MM.1S (cell line): ENCODE measurements at regions not wholly inside any gene's neighbourhood (a gene's known extent, or its start where the extent isn't known, plus 50 kb on each side); places are given as distances from the start of the nearest gene placed in this dataset.

Experiments
- DNase-seq: peaks from one replicate; pipeline ENCODE4 v3.0.0-alpha.2; 2015
- H2AFZ ChIP-seq: fragments of 300-600 bp; sonication (generic); 2 replicates; pipeline ENCODE4 v1.6.0; 2016; ENCODE audit warnings: antibody characterized with exemption, low read length
- H3F3A ChIP-seq: fragments of 300-600 bp; sonication (generic); 2 replicates; pipeline ENCODE4 v1.6.1; 2016; ENCODE audit warnings: mild to moderate bottlenecking, antibody characterized with exemption, low read length, moderate library complexity, mixed read lengths; ENCODE audit not compliant: insufficient read depth
- H3K27ac ChIP-seq: fragments of 300-600 bp; sonication (generic); 2 replicates; pipeline ENCODE4 v1.5.1; 2016; ENCODE audit warnings: mild to moderate bottlenecking, low read length
- H3K27me3 ChIP-seq: fragments of 300-600 bp; sonication (generic); replicated peaks from 2 replicates; pipeline ENCODE4 v1.6.0; 2016; ENCODE audit warnings: low read length; ENCODE audit not compliant: insufficient read depth
- H3K36me3 ChIP-seq: fragments of 300-600 bp; sonication (generic); replicated peaks from 2 replicates; pipeline ENCODE4 v1.6.1; 2016; ENCODE audit warnings: mild to moderate bottlenecking, low read length, mixed read lengths; ENCODE audit not compliant: insufficient read depth
- H3K4me1 ChIP-seq: fragments of 300-600 bp; sonication (generic); 2 replicates; pipeline ENCODE4 v1.6.1; 2016; ENCODE audit warnings: low read length, mixed read lengths
- H3K4me2 ChIP-seq: fragments of 300-600 bp; sonication (generic); 2 replicates; pipeline ENCODE4 v1.6.0; 2016; ENCODE audit warnings: low read depth, low read length
- H3K4me3 ChIP-seq: fragments of 300-600 bp; sonication (generic); 2 replicates; pipeline ENCODE4 v1.5.1; 2016; ENCODE audit warnings: low read length, mixed read lengths
- H3K79me2 ChIP-seq: fragments of 300-600 bp; sonication (generic); 2 replicates; pipeline ENCODE4 v1.6.1; 2016; ENCODE audit warnings: mixed run types, low read length, mixed read lengths
- H3K9ac ChIP-seq: fragments of 300-600 bp; sonication (generic); 2 replicates; pipeline ENCODE4 v1.6.1; 2016; ENCODE audit warnings: low read length, mixed read lengths
- H3K9me2 ChIP-seq: fragments of 300-600 bp; sonication (generic); replicated peaks from 2 replicates; pipeline ENCODE4 v1.6.1; 2016; ENCODE audit warnings: mild to moderate bottlenecking, low read length, mixed read lengths; ENCODE audit not compliant: insufficient read depth
- H3K9me3 ChIP-seq: fragments of 300-600 bp; sonication (generic); replicated peaks from 2 replicates; pipeline ENCODE4 v1.6.1; 2016; ENCODE audit warnings: mild to moderate bottlenecking, low read length, mixed read lengths; ENCODE audit not compliant: insufficient read depth
- H4K20me1 ChIP-seq: fragments of 300-600 bp; sonication (generic); 2 replicates; pipeline ENCODE4 v1.6.1; 2016; ENCODE audit warnings: mild to moderate bottlenecking, low read length, moderate library complexity, mixed read lengths; ENCODE audit not compliant: insufficient read depth
- CTCF ChIP-seq: fragments of 300-600 bp; sonication (generic); IDR thresholded peaks from 2 replicates; pipeline ENCODE4 v1.5.1; 2016; ENCODE audit warnings: antibody characterized with exemption, low read length, mixed read lengths
- EZH2 ChIP-seq: fragments of 300-600 bp; sonication (generic); optimal IDR thresholded peaks from 2 replicates; pipeline ENCODE3; 2017; ENCODE audit warnings: low read depth, mild to moderate bottlenecking, antibody characterized with exemption, low read length, mixed read lengths
- EZH2phosphoT487 ChIP-seq: fragments of 300-600 bp; sonication (generic); IDR thresholded peaks from 2 replicates; pipeline ENCODE4 v1.6.1; 2018; ENCODE audit warnings: antibody characterized with exemption, low read length

DNA sequence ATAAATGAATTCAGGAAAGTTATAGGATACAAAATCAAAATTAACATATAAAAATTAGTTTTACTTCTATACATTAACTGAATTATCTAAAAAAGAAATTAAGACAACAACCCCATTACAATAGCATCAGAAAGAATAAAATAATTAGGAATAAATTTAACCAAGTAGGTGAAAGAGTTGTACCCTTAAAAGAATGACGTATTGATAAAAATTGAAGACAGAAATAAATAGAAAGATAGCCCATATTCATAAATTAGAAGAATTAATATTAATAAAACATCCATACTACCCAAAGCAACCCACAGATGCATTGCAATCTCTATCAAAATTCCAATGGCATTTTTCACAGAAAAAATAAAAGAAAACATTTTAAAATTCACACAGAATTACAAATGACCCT is 242.8 kb downstream of the MMUT start:
- no peak for DNase-seq
- Histone ChIP-seq H3K9me2 (no peaks in the 10 kb centered on the region), H3K9me3 (no peaks in the 10 kb centered on the region), H2AFZ (no peak overlapping the region), H3K36me3 (no peaks in the 10 kb centered on the region), H4K20me1 (no peaks in the 10 kb centered on the region), H3K79me2 (no peaks in the 10 kb centered on the region), H3K9ac (no peak overlapping the region), H3K4me2 (no peak overlapping the region), H3K27me3 (no peaks in the 10 kb centered on the region), H3F3A (no peaks in the 10 kb centered on the region), H3K4me1 (no peaks in the 10 kb centered on the region), H3K27ac (no peak overlapping the region), H3K4me3 (no peak overlapping the region)
- no peak for TF ChIP-seq EZH2phosphoT487
- TF ChIP-seq CTCF: no peak
- TF ChIP-seq EZH2: no peak

DNA sequence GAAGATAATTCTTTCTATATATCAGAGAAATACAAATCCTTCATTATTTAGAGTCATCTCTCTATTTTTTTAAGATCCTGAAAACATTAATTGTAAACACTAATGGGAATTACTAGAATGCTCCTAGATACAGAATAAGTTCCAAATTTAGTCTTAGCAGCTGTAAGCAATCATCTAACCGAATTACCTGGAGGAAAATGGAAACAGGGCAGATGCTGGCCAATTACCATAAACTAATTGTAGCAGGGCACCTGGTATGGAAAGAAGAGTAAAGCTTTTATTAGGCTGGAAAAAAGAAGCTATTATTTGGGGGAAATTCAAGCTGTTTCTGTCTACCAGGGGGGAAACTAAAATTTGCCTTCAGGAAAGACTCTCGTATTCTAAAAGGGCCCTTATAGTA is 257.5 kb downstream of the MMUT start:
- Histone ChIP-seq H3K36me3 (no peaks in the 10 kb centered on the region), H3K4me3 (no peak overlapping the region), H3K79me2 (no peaks in the 10 kb centered on the region), H3K9me3 (no peaks in the 10 kb centered on the region), H4K20me1 (no peaks in the 10 kb centered on the region), H3K27ac (no peak overlapping the region), H3K9me2 (no peaks in the 10 kb centered on the region), H3K4me2 (no peak overlapping the region), H3K27me3 (no peaks in the 10 kb centered on the region), H3K9ac (no peak overlapping the region), H2AFZ (no peak overlapping the region), H3K4me1 (no peaks in the 10 kb centered on the region), H3F3A (no peaks in the 10 kb centered on the region)
- no peak for DNase-seq
- TF ChIP-seq EZH2phosphoT487 (no peak), EZH2 (no peak), CTCF (no peak)

GRCh38 chr6:49202924-49203536 is 260.0 kb downstream of the MMUT start:
- DNase-seq: no peak
- Histone ChIP-seq H3K9ac (no peak overlapping the region), H3K9me3 (no peaks in the 10 kb centered on the region), H2AFZ (no peak overlapping the region), H3F3A (no peaks in the 10 kb centered on the region), H3K36me3 (no peaks in the 10 kb centered on the region), H3K4me3 (no peak overlapping the region), H3K9me2 (no peaks in the 10 kb centered on the region), H4K20me1 (no peaks in the 10 kb centered on the region), H3K79me2 (no peaks in the 10 kb centered on the region), H3K27ac (no peak overlapping the region), H3K4me1 (no peaks in the 10 kb centered on the region), H3K4me2 (no peak overlapping the region), H3K27me3 (no peaks in the 10 kb centered on the region)
- no peak for TF ChIP-seq EZH2
- no peak for TF ChIP-seq CTCF
- no peak for TF ChIP-seq EZH2phosphoT487
